NCI-H82 treated with DMSO at 0.1 percent for 48 hours (cell line): ENCODE measurements at regions not wholly inside any gene's neighbourhood (a gene's known extent, or its start where the extent isn't known, plus 50 kb on each side); places are given as distances from the start of the nearest gene placed in this dataset.
"Not testable (repeated sequence)": the region's sequence is repeated elsewhere in the genome, so short reads cannot be mapped to it uniquely, and the experiment has no call there.

ENCODE experiments used
- DNase-seq: peaks from one replicate; lab custom pipeline; 2025; ENCODE audit not compliant: unreplicated experiment; lab: John Stamatoyannopoulos, UW

GRCh38 chr16:85220125-85220839, 108.0 kb upstream of the CIBAR2 start:
- DNase-seq, result peak; percentile 81

GRCh38 chr16:85220964-85221731, 108.9 kb upstream of the CIBAR2 start:
- DNase-seq, result no peak

GRCh38 chr16:85221771-85222154, 109.5 kb upstream of the CIBAR2 start:
- no peak for DNase-seq

- peak; percentile 20 for DNase-seq
Observed at GRCh38 chr16:85222155-85222863, 110.0 kb upstream of the CIBAR2 start.

GRCh38 chr16:85225257-85225656, 113.0 kb upstream of the CIBAR2 start:
- DNase-seq, result no peak

- DNase-seq, result no peak
Observed at GRCh38 chr16:85225721-85226120, 113.4 kb upstream of the CIBAR2 start.

- no peak for DNase-seq
Observed at GRCh38 chr16:85227084-85227945, 115.0 kb upstream of the CIBAR2 start.

- DNase-seq, result no peak
Observed at GRCh38 chr16:85227946-85228862, 115.9 kb upstream of the CIBAR2 start.

- DNase-seq, result no peak
Observed at GRCh38 chr16:85228970-85229430, 116.7 kb upstream of the CIBAR2 start.

- no peak for DNase-seq
Observed at GRCh38 chr16:85229869-85230462, 117.7 kb upstream of the CIBAR2 start.

- DNase-seq, result not testable (repeated sequence)
Observed at GRCh38 chr16:85230764-85231383, 118.6 kb upstream of the CIBAR2 start.

GRCh38 chr16:85231959-85232358, 119.7 kb upstream of the CIBAR2 start:
- no peak for DNase-seq

GRCh38 chr16:85232369-85233142, 120.3 kb upstream of the CIBAR2 start:
- DNase-seq, result no peak

- no peak for DNase-seq
Observed at GRCh38 chr16:85233516-85233915, 121.2 kb upstream of the CIBAR2 start.

GRCh38 chr16:85234310-85235204, 122.3 kb upstream of the CIBAR2 start:
- peak; percentile 76 for DNase-seq

GRCh38 chr16:85235991-85236817, 123.9 kb upstream of the CIBAR2 start:
- DNase-seq, result no peak
